Suprapubic skin (tissue), 3 donors: ENCODE measurements at regions not wholly inside any gene's neighbourhood (a gene's known extent, or its start where the extent isn't known, plus 50 kb on each side); places are given as distances from the start of the nearest gene placed in this dataset.

ENCODE experiments used
- CTCF ChIP-seq, 2 donors: fragments of 200-600 bp in 1 of 2; fragments of 450-650 bp in 1 of 2; sonication (generic) in 1 of 2; IDR thresholded peaks; one replicate each; pipeline ENCODE4 v1.5.1; 2016 to 2019; ENCODE audit warnings: antibody characterized with exemption in 2 of 2, mild to moderate bottlenecking in 1 of 2, moderate library complexity in 1 of 2
- POLR2A ChIP-seq, 2 donors: fragments of 450-650 bp; IDR thresholded peaks; one replicate each; pipeline ENCODE4 v1.6.1; 2017; ENCODE audit warnings: antibody characterized with exemption in 2 of 2, mild to moderate bottlenecking in 2 of 2, moderate library complexity in 2 of 2

DNA sequence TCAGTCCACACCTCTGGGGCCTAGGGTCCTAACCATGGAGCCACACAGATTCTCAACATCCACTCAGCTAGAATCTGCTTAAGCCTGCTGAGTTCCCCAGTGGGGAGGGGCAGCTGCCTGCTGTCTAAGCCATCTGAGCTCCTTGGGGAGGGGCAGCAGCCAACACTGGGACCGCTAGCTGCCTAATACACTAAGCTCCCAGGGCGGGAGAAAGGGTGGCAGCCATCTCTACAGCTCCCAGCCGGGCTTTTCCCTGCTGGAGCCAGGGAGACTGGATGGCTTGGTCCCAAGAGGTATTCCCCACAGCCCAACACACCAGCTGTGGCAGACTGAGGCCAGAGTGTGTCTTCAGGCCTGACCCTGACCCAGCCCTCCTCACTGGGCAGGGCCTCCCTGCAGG lies 217.3 kb upstream of the TMEM45B start:
- TF ChIP-seq POLR2A (IDR thresholded peaks at IDR 0.05) (no peak), CTCF (IDR thresholded peaks at IDR 0.05) (no peak)
